ACC112 (cell line): ENCODE measurements at regions not wholly inside any gene's neighbourhood (a gene's known extent, or its start where the extent isn't known, plus 50 kb on each side); places are given as distances from the start of the nearest gene placed in this dataset.
"Not testable (repeated sequence)": the region's sequence is repeated elsewhere in the genome, so short reads cannot be mapped to it uniquely, and the experiment has no call there.

Experiments used
- H2AFZ ChIP-seq: fragments of 200-600 bp; sonication (generic); one replicate; pipeline ENCODE4 v1.6.0; 2017; ENCODE audit warnings: antibody characterized with exemption, low read length; ENCODE audit not compliant: unreplicated experiment
- H3K27ac ChIP-seq: fragments of 200-600 bp; sonication (generic); 2 replicates; pipeline ENCODE4 v1.5.1; 2014; ENCODE audit warnings: low read depth, mild to moderate bottlenecking, antibody characterized with exemption, low read length, moderate library complexity
- H3K27me3 ChIP-seq: fragments of 200-600 bp; sonication (generic); 2 replicates; pipeline ENCODE4 v1.6.1; 2014; ENCODE audit warnings: mild to moderate bottlenecking, antibody characterized with exemption, low read length, moderate library complexity, mixed read lengths; ENCODE audit not compliant: insufficient read depth
- H3K36me3 ChIP-seq: fragments of 200-600 bp; sonication (generic); 2 replicates; pipeline ENCODE4 v1.6.1; 2016; ENCODE audit warnings: mild to moderate bottlenecking, antibody characterized with exemption, low read length, moderate library complexity, mixed read lengths; ENCODE audit not compliant: insufficient read depth
- H3K4me1 ChIP-seq: fragments of 200-600 bp; sonication (generic); one replicate; pipeline ENCODE4 v1.6.1; 2016; ENCODE audit warnings: low read length, mixed read lengths; ENCODE audit not compliant: insufficient read depth, unreplicated experiment, control insufficient read depth
- H3K4me3 ChIP-seq: fragments of 200-600 bp; sonication (generic); 2 replicates; pipeline ENCODE4 v1.5.1; 2014; ENCODE audit warnings: mild to moderate bottlenecking, low read depth, low read length
- H3K79me2 ChIP-seq: fragments of 200-600 bp; sonication (generic); one replicate; pipeline ENCODE4 v1.6.0; 2016; ENCODE audit warnings: low read length; ENCODE audit not compliant: control insufficient read depth, unreplicated experiment, insufficient read depth

DNA sequence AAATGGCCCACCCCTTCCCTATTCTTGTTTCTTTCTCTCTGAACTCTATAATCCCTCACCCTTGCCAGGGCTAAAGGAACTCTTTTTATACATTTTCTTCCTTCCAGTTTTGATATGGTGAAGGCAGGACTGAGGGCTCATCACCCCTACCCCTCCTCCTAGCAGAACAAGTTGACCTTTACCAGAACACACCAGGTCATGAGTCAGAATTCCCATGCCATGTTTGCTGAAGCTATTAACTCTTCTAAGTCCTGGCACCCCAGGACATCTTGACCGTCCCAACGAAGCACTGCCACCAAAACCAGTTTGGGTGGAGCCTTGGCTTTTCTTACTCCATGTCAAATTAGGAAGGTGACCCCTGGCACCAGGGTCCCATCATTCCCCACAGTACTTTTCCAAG lies 57.5 kb upstream of the DYNLT3 start:
- H3K4me3 ChIP-seq, result no peak overlapping the region
- no peaks in the 10 kb centered on the region for H3K79me2 ChIP-seq
- H3K27ac ChIP-seq, result no peak overlapping the region
- no peaks in the 10 kb centered on the region for H3K27me3 ChIP-seq
- no peaks in the 10 kb centered on the region for H3K36me3 ChIP-seq
- H3K4me1 ChIP-seq, result peaks cover 6% of the 10 kb centered on the region
- H2AFZ ChIP-seq, result no peak overlapping the region

DNA sequence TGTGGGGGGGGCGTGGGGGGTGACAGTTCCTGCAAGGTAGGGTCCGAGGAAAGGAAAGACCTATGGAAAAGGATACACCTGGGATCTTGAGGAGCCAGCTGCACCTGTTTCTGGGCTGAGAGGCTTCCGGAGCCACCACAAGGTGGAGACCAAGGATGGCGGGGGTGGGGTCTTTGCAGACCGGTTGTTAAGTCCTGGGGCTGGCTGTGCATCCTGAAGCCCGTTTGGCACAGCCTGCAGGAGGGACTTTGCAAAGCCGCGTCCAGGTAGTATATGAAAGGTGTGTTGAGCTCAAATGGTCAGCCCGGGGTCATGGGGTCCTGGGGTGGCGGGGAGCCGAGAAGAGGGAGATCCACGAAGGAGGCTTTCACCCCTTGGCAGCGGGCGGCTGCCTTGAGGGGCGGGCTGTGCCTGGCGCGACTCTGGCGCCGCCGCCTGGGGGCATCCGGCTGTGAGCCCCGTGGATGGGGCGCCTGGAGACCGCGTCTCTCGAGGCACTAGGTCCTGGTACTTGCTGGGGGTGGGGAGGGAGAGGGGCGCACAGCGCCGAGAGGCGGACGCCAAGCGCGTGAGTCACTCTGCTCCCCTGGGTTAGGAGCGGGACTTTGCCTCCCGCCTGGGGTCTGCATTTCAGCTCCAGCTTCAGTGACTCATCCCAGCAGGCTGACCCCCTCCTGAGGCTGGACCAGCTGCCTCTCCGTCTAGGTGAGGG lies 58.2 kb upstream of the DYNLT3 start:
- Histone ChIP-seq H3K4me3 (peak overlapping the region; percentile 69), H3K79me2 (no peaks in the 10 kb centered on the region), H2AFZ (peak overlapping the region; percentile 60), H3K27me3 (no peaks in the 10 kb centered on the region), H3K4me1 (peaks cover 6% of the 10 kb centered on the region), H3K27ac (no peak overlapping the region), H3K36me3 (no peaks in the 10 kb centered on the region)

DNA sequence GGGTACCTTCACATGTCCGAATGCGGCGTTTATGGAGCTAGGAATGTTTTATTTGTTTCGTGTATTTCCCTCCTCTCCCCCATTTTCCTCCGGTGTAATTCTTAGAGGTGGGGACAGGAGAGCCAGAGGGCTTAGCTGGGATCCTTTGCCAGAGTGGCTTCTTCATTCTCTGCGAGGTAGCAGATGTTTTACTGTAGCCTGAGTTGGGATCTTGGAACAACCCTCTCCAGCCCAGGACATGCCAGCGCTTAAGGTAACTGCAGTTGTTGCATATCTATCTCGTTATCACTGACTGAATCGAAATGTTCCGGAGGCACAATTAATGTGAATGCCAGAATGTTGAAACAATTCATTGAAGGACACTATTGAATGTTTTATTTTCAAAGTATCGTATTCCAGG lies 59.0 kb upstream of the DYNLT3 start:
- Histone ChIP-seq H2AFZ (peak overlapping the region; percentile 60), H3K27ac (no peak overlapping the region), H3K27me3 (no peaks in the 10 kb centered on the region), H3K79me2 (no peaks in the 10 kb centered on the region), H3K4me3 (peak overlapping the region; percentile 69), H3K4me1 (peaks cover 6% of the 10 kb centered on the region), H3K36me3 (no peaks in the 10 kb centered on the region)

DNA sequence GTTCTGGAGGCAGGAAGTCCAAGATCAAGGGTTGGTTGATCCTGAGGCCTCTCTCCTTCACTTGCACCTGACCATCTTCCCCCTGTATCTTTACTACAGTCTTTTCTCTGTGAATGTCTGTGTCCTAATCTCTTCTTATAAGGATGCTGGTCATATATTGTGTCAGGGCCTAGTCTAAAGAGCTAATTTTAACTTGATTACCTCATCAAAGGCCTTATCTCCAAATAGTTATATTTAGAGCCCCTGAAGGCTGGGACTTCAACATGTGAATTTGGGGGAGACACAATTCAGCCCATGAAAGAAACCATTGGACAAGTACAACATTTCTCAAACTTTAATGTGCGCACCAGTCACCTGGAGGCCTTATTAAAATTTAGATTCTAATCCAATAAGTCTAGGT lies 62.8 kb upstream of the DYNLT3 start:
- Histone ChIP-seq H3K4me1 (peaks cover 12% of the 10 kb centered on the region), H3K27ac (no peak overlapping the region), H3K4me3 (no peak overlapping the region), H3K27me3 (no peaks in the 10 kb centered on the region), H2AFZ (no peak overlapping the region), H3K79me2 (no peaks in the 10 kb centered on the region), H3K36me3 (no peaks in the 10 kb centered on the region)

DNA sequence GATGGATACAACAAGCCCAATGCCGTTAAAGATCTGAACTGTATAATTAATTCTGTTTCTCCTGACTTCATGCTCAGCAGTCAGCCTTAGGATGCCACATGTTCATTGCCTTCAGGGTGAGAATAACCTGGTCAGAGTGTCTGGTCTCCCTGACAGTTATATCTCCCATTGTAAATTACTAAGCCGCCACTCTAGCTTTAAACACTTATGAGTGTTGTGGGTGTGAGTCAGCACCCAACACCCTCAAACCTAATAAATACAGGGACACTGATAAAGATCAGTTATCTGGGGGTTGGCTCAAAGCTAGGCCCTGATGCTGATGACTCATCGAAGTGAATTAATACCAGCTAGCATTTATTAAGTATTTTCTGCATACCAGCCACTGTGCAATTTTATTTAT lies 64.9 kb upstream of the DYNLT3 start:
- no peak overlapping the region for H3K4me3 ChIP-seq
- H3K27me3 ChIP-seq, result no peaks in the 10 kb centered on the region
- no peak overlapping the region for H2AFZ ChIP-seq
- H3K36me3 ChIP-seq, result no peaks in the 10 kb centered on the region
- H3K27ac ChIP-seq, result no peak overlapping the region
- H3K79me2 ChIP-seq, result no peaks in the 10 kb centered on the region
- H3K4me1 ChIP-seq, result peaks cover 11% of the 10 kb centered on the region

DNA sequence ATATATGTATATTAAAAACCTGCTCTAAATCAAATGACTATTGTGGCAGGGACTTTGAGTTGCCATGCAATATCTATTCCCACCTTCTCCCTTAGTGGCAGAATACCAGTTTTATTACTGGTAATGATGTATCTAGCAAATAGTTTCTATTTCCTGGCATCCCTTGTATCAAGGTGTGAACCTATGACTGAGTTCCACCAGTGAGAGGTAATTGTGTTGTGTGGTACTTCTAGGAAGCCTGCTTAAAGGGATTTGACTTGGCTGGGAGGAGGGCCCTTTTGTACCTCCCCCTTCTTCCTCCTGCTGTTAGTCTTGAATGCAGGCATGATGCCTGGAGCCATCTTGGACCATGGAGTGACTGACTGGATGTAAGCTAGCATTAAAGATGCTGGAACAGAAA lies 65.4 kb upstream of the DYNLT3 start:
- H3K79me2 ChIP-seq, result no peaks in the 10 kb centered on the region
- no peak overlapping the region for H3K4me3 ChIP-seq
- H3K27ac ChIP-seq, result no peak overlapping the region
- H3K36me3 ChIP-seq, result no peaks in the 10 kb centered on the region
- H2AFZ ChIP-seq, result no peak overlapping the region
- H3K4me1 ChIP-seq, result peaks cover 11% of the 10 kb centered on the region
- no peaks in the 10 kb centered on the region for H3K27me3 ChIP-seq

DNA sequence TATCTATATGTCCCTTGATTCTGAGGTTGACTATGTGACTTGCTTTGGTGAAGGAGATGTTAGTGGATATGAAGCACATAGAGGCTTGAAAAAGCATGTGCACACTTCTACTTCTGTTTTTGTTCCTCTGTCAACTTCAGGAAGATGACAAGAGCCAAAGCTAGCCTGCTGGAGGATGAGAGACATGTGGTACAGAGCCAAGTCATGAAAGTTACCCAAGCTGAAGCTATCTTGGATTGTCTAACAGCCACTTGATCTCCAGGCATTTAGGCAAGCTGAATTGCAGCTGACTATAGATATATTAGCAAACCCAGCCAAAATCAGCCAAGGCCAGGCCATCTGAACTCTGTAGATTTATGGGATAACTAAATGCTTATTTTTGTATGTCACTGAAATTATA lies 70.8 kb upstream of the DYNLT3 start:
- Histone ChIP-seq H3K27ac (no peak overlapping the region), H3K79me2 (no peaks in the 10 kb centered on the region), H3K36me3 (no peaks in the 10 kb centered on the region), H2AFZ (no peak overlapping the region), H3K4me3 (no peak overlapping the region), H3K27me3 (no peaks in the 10 kb centered on the region), H3K4me1 (peaks cover 7% of the 10 kb centered on the region)

DNA sequence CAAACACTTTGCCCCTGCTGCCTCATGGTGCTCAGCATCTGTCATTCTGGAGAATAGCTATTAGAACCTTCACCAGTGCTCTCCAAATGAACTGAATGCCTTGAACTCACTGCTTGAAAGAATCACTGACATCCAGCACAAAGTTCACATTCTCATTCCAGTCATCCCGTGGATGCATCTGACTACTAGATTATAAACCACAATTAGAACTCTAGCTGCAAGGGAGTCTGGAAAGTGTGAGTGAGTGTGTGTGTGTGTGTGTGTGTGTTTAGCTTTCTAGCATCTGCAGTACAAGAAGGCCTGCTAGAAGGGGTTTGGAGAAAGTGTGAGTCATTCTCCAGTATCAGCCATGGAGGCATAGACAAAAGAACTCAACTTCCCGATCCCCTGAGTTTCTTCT lies 71.3 kb upstream of the DYNLT3 start:
- Histone ChIP-seq H3K4me1 (peaks cover 7% of the 10 kb centered on the region), H2AFZ (no peak overlapping the region), H3K36me3 (no peaks in the 10 kb centered on the region), H3K27ac (no peak overlapping the region), H3K27me3 (no peaks in the 10 kb centered on the region), H3K79me2 (no peaks in the 10 kb centered on the region), H3K4me3 (no peak overlapping the region)

DNA sequence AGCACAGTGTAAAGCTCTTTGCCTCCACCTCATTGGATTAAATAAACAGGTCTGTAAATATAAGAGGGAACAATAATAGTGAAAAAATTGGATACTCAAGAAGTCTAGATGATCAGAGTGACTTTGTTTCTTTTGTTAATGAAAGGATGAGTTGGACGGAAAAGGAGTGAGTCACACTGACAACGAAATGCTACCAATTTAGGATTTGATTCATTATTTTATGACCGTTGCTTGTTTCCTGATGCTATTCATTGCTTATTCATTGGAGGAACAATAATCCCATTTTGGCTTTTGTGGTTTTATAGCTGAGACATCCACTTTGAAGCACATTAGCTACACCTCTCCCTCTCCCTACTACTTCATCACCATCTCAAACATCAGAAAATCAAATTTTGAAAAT lies 74.4 kb upstream of the DYNLT3 start:
- Histone ChIP-seq H3K4me3 (no peak overlapping the region), H2AFZ (no peak overlapping the region), H3K27me3 (no peaks in the 10 kb centered on the region), H3K79me2 (no peaks in the 10 kb centered on the region), H3K27ac (peak overlapping the region; percentile 36; the same call in 1 of the 2 replicates), H3K36me3 (no peaks in the 10 kb centered on the region), H3K4me1 (peaks cover 7% of the 10 kb centered on the region)

DNA sequence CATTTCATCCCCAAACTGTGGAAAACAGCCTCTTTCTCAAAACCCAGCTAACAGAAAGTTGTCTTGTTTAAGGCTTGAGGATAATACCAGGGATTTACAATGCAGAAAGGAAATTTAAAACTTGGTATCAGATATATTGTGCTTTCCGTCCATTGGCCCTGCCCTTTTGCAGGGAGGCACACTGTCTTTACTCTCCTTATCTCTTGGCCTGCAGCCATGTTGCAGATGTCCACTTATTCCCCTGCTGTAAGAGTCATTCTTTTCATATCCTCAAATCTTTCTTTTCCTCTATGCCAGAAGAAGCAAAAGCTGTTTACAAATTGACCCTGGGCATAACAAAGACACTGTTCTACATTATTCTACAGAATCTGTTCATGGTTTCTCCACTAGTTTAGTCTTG lies 75.6 kb upstream of the DYNLT3 start:
- Histone ChIP-seq H2AFZ (no peak overlapping the region), H3K27me3 (no peaks in the 10 kb centered on the region), H3K36me3 (no peaks in the 10 kb centered on the region), H3K27ac (no peak overlapping the region), H3K4me3 (no peak overlapping the region), H3K79me2 (no peaks in the 10 kb centered on the region), H3K4me1 (peaks cover 7% of the 10 kb centered on the region)

DNA sequence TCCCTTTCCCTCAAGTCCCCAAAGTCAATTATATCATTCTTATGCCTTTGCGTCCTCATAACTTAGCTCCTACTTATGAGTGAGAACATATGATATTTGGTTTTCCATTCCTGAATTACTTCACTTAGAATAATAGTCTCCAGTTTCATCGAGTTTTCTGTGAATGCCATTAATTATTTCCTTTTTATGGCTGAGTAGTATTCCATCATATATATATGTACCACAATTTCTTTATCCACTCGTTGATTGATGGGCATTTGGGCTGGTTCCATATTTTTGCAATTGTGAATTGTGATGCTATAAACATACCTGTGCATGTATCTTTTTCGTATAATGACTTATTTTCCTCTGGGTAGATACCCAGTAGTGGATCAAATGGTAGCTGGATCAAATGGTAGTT lies 78.4 kb upstream of the DYNLT3 start:
- H3K36me3 ChIP-seq, H3K27ac ChIP-seq, H2AFZ ChIP-seq, H3K4me1 ChIP-seq, H3K79me2 ChIP-seq, H3K27me3 ChIP-seq, H3K4me3 ChIP-seq: not testable (repeated sequence)
